Activated effector memory CD4-positive, alpha-beta T cell treated with anti-CD3 and anti-CD28 coated beads, Interleukin-2, amount 50 U/mL, for 16 hours (primary cell): ENCODE measurements at regions not wholly inside any gene's neighbourhood (a gene's known extent, or its start where the extent isn't known, plus 50 kb on each side); places are given as distances from the start of the nearest gene placed in this dataset.
A peak's percentile ranks its signal among the peaks of the same experiment; 100 is the strongest.

ENCODE experiments used
- DNase-seq: peaks from one replicate; pipeline ENCODE4 v3.0.0-alpha.2; 2020

DNA sequence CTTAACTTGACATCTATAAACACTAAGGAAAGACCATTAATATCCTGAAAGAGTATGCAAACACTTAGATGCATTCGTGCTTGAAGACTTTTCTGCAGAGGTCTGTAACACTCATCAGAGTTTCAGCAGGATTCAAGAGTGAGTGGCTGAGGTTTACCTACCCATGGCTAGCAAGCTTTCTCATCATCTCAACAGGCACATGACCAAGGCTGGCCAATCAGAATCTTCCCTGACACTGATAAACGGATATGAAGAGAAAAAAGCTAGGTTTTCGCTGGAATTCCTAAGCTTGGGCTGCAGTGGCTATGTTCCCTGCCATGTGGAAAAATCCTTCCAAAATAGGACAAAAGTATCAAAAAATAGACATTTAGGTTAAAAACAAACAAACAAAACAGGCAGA, 162.1 kb upstream of the USP15 start:
- DNase-seq, result no peak

DNA sequence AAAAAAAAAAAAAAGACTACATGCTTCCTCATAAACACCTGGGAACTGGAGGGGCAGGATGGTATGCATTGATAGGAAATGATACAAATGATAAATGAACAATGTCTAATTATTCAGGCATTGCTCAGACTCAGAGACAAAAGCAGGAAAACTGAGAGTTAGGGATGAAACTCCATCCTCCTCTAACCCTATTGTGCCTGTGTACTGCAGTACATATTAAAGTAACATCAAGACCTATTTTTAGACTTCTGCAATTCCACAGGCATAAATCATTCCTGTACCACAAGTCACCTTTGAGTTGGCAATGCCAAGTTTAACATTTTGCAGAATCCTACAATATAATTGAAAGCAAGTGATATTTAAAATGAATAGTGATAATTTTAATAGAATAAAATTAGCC, 156.5 kb upstream of the USP15 start:
- no peak for DNase-seq

- no peak for DNase-seq
Measured at GRCh38 chr12:62106547-62107185, 153.5 kb upstream of the USP15 start.

DNA sequence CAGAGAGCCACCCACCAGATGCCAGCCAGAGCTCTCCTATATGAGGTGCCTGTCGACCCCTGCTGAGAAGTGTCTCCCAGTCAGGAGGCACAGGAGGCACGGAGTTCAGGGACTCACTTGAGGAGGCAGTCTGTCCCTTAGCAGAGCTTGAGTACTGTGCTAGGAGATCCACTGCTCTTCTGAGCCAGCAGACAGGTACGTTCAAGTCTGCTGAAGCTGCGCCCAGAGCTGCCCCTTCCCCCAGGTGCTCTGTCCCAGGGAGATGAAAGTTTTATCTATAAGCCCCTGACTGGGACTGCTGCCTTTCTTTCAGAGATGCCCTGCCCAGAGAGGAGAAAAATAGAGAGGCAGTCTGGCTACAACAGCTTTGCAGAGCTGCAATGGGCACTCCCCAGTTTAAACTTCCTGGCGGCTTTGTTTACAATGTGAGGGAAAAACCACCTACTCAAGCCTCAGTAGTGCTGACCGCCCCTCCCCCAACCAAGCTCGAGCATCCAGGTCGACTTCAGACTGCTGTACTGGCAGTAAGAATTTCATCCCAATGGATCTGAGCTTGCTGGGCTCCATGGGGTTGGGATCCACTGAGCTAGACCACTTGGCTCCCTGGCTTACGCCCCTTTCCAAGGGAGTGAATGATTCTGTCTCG, 146.7 kb upstream of the USP15 start:
- no peak for DNase-seq

DNA sequence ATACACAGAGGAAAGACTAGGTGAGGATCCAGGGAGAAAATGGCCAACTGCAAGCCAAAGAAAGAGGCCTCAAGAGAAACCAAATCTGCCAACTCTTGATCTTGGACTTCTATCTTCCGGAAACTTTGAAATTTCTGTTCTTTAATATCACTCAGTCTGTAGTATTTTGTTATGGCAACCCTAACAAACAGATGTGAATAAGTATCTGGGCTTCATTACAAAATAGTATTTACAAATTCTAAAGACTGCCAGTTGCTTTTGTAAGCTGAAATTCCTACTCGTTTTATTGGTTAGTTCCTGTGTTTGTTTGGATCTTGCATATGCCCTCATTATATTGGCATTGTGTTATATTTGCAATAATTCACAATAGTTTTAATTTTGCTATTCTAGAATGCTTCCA, 143.2 kb upstream of the USP15 start:
- DNase-seq, result no peak

DNA sequence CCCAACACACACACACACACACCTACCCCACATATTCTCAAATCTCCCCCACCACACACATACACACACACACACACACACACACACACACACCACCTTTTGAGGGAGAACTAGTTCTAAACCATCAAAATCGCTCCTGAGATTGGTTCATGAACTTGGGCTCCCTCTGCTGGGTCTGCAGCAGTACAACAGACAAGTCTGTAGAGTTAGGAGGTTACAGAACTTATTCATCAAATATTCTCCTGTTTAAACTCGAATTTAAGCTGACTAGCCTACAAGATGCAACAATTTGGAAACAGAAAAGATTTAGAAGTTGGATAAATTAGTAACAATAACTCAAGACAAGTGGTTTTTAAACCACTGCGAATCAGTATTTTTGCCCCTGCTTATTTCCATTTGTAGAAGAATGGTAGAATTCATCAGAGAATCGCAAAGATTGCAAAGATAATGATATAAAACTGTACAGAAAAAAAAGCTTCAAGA, 136.4 kb upstream of the USP15 start:
- peak; percentile 64 for DNase-seq

- no peak for DNase-seq
Measured at GRCh38 chr12:62127516-62127915, 132.7 kb upstream of the USP15 start.

DNA sequence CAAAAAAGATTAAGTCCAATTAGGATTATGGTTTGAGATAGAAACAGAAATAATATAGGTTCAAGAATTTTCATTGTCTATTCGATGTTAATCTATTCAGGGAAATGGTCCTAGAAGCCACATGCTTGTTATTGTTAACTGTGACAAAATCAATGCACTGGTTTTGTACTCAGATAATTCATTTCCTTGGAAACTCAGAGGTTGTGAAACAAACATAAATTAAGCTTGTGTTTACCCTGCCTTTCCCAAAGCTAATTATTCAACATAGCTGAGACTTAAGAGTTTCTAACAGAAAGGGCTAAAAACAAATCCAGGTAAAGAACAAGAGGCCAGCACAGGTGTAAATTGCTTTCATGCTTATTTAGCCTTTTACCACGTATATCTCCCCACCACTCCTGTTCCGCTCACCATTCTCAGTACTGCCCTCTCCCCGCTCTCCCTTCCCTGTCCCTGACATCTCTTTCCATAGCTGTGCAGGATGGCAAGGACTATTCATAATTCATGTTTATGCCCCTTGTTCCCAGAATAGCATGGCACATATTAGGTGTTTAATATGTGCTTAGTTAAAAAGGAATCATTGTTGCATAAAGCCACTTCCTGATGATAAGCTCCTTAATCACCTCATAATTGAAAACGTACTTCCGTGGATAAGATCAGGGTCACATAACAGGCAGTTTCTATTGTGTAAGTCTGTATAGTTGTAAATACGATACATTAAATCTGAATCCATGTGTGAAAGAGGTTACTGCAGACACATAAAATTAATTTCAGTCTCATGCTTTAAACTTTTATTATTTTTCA, 131.8 kb upstream of the USP15 start:
- no peak for DNase-seq

GRCh38 chr12:62129291-62129690, 130.9 kb upstream of the USP15 start:
- DNase-seq, result no peak

- DNase-seq, result no peak
Measured at GRCh38 chr12:62130402-62130801, 129.8 kb upstream of the USP15 start.

DNA sequence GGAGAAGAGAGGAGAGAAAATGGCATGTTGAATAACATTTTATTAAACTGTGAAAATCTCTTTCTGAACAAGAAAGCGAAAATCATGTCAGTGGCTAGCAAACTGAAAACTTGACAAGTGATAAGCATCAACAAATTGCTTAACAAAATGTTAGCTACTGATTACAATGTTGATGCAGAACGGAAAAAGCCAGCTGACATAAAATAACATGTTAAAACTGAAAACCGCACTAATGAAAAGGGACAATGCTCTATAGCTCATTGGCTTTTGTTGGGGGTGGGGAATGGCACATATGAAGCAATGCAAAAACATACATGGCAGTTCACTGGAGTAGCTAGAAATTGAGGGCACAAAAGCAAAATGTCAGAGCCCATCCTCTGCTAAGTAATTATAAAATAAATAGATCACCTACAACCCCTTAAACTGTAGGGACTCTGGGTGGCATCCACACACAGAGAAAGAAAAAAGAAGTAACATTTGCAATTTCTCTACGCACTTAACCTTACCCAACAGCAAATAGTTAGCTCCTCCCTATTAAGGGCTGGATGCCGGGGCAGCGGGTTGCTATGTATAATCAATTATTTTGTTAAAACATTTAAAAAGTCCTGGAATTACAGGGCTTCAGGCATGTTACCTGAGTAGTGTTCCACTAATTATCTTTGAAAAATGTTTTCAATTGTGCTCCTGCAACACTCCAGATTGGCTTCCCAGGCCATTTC, 129.2 kb upstream of the USP15 start:
- DNase-seq, result no peak

DNA sequence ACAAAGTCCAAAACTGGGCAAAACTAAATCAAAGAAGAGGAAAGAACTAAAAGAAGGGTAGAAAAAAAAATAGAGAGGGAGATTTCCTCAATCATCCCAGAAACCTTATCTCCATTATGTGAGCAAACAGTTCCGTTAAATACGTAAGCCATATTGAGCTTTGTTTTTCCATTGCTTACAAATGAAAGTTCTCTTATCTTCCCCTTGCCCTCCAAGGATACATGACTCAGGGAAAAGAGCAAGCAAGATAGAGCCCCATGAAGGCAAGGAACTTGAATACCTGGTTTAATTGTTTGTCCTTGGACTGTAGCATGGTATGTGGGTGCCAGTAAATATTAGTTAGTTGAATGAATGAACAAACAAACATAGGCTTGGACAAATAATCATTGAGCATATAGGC, 126.8 kb upstream of the USP15 start:
- DNase-seq, result no peak

DNA sequence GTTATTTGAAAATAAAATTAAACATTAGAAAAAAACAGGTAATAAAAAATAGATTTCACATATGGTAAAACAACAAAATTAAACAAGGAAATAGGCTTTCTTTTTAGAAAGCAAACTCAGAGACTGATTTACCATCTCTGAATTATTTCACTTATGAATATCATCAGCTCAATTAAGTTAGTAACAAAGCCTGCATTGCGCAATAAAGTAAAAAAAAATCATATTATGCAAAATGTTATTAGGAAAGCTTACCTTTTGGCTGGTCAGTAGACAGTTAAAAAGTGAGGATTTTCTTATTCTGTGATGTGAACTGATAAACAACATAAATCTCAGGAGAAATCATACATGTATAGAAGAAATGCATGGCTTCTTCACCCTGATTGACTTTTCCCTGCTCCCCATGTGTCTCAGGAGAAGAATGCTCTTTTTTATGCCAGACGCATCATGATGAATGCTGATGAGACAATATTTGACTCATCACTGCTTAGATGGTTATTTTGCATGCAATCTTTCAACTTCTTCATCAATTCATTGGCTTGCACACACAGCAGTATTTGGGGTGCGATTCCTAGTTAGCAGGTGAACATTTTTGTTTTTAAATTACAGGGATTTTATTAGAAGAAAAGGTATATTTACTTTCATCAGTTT, 124.5 kb upstream of the USP15 start:
- no peak for DNase-seq

GRCh38 chr12:62136496-62136895, 123.7 kb upstream of the USP15 start:
- DNase-seq, result no peak

GRCh38 chr12:62138527-62138926, 121.7 kb upstream of the USP15 start:
- DNase-seq, result no peak

DNA sequence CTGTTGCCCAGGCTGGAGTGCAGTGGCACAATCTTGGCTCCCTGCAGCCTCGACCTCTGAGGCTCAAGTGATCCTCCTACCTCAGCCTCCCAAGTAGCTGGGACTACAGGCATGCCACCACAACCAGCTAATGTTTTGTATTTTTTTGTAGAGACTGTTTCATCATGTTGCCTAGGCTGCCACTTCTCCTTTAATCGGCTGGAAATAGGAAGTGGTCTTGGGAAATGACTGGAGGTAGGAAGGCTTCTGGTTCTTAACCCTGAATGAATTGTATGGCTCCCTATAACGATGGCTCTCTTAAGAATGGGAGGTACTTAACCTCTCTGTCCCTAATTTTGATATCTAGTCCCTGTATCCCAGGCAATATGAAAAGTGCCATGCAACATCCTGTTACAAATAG, 113.9 kb upstream of the USP15 start:
- no peak for DNase-seq

DNA sequence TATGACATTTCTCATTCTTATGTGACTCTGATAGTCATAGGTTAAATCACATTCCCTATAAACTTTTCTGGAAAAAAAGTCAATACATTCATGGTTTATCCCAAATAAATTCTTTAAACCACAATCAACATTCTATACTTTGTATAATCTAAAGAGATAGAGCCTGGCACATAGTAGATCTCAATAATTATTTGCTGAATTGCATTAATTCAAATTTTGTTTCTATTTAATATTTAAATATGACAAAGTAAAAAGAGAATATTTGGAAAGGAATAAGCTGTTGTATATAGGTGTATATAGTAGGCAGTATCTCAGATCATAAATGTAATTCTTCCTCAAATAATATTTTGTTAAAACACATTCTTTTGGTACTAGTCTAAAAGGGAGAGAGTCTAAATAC, 102.2 kb upstream of the USP15 start:
- DNase-seq, result no peak

DNA sequence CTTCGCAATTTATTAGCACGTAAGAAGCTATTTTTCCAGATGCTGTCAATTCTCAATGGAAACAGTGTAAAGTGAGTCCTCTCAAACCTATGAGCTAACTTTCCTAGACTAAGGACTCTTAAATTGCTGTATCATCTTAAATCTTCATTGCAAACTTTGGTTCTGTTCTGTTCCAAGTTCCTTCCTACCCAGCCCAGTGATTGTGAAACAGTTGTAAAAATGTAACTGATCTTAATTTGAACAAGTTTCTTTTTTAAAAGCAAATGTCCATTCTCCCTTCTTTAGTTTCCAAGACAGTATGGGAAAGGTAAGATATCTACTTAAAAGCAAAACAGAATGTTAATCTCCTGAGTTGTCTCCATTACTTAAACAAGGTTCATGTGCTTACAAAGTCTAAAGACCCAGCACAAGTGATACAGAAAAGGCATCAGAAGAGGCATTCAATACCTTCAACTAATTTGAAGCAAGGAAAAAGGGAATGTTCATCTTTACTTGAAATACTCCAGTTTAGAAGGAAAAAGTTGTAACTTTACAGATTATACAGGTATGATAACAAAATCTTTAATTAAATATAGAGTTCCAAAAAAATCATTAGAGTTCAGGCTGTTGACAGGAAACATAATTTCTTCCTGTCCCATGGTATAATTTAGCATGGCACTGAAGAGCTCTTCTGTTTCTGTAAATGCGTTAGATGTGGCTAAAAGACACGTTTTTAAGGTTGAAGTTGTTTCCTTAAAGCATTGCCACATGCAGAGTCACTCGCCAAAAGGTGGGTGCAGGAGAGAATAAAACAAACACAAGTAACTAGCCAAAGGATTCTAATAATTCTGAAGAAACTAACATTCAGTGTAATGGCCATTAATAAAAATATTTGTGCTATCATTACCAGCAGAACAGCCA, 101.5 kb upstream of the USP15 start:
- no peak for DNase-seq

GRCh38 chr12:62162214-62162613, 98.0 kb upstream of the USP15 start:
- DNase-seq, result no peak

DNA sequence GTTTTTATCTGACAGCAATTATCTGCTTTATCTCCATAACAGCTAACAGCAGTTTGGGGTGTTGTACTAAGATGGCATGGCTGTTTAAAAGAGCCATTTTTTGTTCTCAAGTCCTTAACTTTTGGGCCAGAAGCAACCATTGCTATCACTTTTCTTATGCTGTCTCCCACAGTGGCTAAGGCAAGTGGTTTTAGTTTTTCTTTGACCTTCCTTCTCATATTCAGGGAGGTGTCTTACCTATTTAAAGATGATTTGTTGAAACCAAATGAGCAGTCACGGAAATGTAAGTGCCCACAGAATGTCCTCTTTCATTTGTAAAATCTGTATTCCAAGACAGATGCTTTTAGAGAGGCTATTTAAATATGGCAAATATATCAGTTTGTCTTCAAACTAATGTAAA, 96.8 kb upstream of the USP15 start:
- DNase-seq, result no peak

DNA sequence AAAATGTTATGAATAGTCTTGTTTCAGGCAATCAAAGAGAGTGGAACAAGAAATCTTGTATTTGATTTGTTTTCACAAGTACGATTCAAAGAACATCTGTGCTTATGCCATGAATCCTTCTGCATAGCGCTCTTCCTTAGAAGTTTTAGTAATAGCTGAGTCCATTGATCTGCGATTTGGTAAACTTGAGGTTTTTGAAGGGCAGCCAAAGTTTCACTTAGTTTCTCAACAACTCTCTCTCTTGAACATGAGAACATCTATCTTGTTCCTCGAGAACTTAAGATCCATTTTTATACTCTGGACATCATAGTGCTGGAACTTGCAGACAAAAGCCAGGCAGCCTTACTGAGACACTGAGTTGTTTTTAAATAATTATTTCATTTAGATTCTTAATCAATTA, 96.2 kb upstream of the USP15 start:
- no peak for DNase-seq

- DNase-seq, result no peak
Measured at GRCh38 chr12:62166525-62166924, 93.7 kb upstream of the USP15 start.
